ENCODE measurements at regions not wholly inside any gene's neighbourhood (a gene's known extent, or its start where the extent isn't known, plus 50 kb on each side); places are given as distances from the start of the nearest gene placed in this dataset.

- DNase-seq = no peak
- H3K27me3 ChIP-seq = no peaks in the 10 kb centered on the region
- TF ChIP-seq CTCF (IDR thresholded peaks at IDR 0.05) = no peak
- no peak overlapping the region for H3K4me3 ChIP-seq
- no peaks in the 10 kb centered on the region for H3K4me1 ChIP-seq
- H3K36me3 ChIP-seq = no peaks in the 10 kb centered on the region
- intact Hi-C loops (cut with DNase I) = no loop called here
- no peak overlapping the region for H3K9ac ChIP-seq (ENCODE audit: low read depth in 2 of 2, low read length in 2 of 2)
- no peaks in the 10 kb centered on the region for H3K9me3 ChIP-seq
- no peak overlapping the region for H3K27ac ChIP-seq
Measured at GRCh38 chr7:42673951-42674350, 237.9 kb downstream of the C7orf25 start.

DNA sequence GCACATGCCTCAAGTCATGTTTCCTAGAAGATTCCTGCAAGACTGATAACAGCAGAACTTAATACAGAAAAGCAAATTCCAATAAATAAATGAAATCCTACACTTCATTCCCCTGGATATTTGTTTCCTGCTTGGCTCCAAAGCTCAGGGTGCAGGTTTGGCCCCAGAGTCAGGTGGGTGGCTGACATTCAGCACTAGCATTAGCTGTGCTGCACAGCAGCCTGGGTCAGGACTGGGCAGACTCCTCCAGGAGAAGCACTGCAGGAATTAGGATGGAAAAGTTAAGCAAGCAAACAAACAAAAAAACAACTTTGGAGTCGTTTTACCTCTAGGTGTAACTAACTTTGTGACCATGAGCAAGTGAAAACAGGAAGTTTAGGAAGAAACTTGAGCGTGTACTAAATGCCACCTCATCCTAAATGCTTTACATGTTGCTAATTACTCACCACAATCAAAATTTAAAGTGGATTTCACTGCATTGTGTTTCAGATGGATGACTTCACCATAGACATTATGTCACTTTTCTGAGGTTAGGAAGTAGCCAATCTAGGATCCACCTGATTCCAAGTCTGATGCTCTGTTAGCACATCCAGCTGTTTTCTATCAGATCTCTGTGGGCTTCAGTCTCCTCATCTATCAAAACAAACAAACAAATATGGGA is 239.4 kb downstream of the C7orf25 start:
- Histone ChIP-seq H3K4me1 (no peaks in the 10 kb centered on the region), H3K9me3 (no peaks in the 10 kb centered on the region), H3K27ac (no peak overlapping the region), H3K4me3 (no peak overlapping the region), H3K36me3 (no peaks in the 10 kb centered on the region), H3K9ac (ENCODE audit: low read depth in 2 of 2, low read length in 2 of 2) (no peak overlapping the region), H3K27me3 (no peaks in the 10 kb centered on the region)
- DNase-seq = no peak
- intact Hi-C loops (cut with DNase I) = no loop called here
- TF ChIP-seq CTCF (IDR thresholded peaks at IDR 0.05) = no peak

- no peak overlapping the region for H3K27ac ChIP-seq
- H3K36me3 ChIP-seq = no peaks in the 10 kb centered on the region
- no peaks in the 10 kb centered on the region for H3K4me1 ChIP-seq
- H3K4me3 ChIP-seq = no peak overlapping the region
- H3K27me3 ChIP-seq = no peaks in the 10 kb centered on the region
- intact Hi-C loops (cut with DNase I) = no loop called here
- no peak for DNase-seq
- no peak overlapping the region for H3K9ac ChIP-seq (ENCODE audit: low read depth in 2 of 2, low read length in 2 of 2)
- H3K9me3 ChIP-seq = no peaks in the 10 kb centered on the region
- TF ChIP-seq CTCF (IDR thresholded peaks at IDR 0.05) = no peak
Measured at GRCh38 chr7:42671627-42672026, 240.2 kb downstream of the C7orf25 start.

- H3K27me3 ChIP-seq = no peaks in the 10 kb centered on the region
- no peak for TF ChIP-seq CTCF (IDR thresholded peaks at IDR 0.05)
- no peaks in the 10 kb centered on the region for H3K9me3 ChIP-seq
- no peak overlapping the region for H3K27ac ChIP-seq
- no peak overlapping the region for H3K4me3 ChIP-seq
- DNase-seq = no peak
- H3K9ac ChIP-seq (ENCODE audit: low read depth in 2 of 2, low read length in 2 of 2) = no peak overlapping the region
- no peaks in the 10 kb centered on the region for H3K4me1 ChIP-seq
- no peaks in the 10 kb centered on the region for H3K36me3 ChIP-seq
- intact Hi-C loops (cut with DNase I) = no loop called here
Measured at GRCh38 chr7:42666994-42667393, 244.9 kb downstream of the C7orf25 start.

DNA sequence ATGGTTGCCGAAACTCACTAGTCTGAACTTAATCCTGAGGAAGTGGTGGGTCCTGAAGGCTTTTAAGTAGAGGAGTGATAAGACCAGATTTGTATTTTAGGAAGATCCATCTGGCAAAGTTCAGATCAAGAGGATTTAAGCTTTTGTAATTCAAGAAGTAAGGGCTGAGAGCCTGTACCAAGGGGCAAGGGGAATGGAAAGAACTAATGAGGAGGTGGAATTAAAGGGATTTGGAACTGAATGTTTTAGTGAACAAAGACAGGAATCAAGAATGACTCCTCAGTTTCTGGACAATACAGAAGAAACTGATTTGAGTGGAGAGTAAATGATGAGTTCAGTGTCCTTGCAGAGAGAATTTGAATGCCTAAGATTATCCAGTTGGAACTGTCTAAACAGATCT is 249.0 kb downstream of the C7orf25 start:
- Histone ChIP-seq H3K4me3 (no peak overlapping the region), H3K9ac (ENCODE audit: low read depth in 2 of 2, low read length in 2 of 2) (no peak overlapping the region), H3K4me1 (no peaks in the 10 kb centered on the region), H3K27ac (no peak overlapping the region), H3K36me3 (no peaks in the 10 kb centered on the region), H3K27me3 (no peaks in the 10 kb centered on the region), H3K9me3 (no peaks in the 10 kb centered on the region)
- DNase-seq = no peak
- intact Hi-C loops (cut with DNase I) = no loop called here
- no peak for TF ChIP-seq CTCF (IDR thresholded peaks at IDR 0.05)

Measured in colonic mucosa (tissue), 4 donors.